ENCODE measurements at regions not wholly inside any gene's neighbourhood (a gene's known extent, or its start where the extent isn't known, plus 50 kb on each side); places are given as distances from the start of the nearest gene placed in this dataset.

- no peak for DNase-seq (ENCODE audit: low read depth)
- TF ChIP-seq CTCF (IDR thresholded peaks at IDR 0.05; ENCODE audit: control insufficient read depth, insufficient read depth, low read depth, low read length, missing control alignments): no peak
- no peak overlapping the region for H3K4me3 ChIP-seq (ENCODE audit: control insufficient read depth, low read depth, low read length)
These were observed 557.4 kb upstream of the ROBO2 start for GRCh38 chr3:76482510-76482909.

GRCh38 chr3:76487446-76487845 is 552.5 kb upstream of the ROBO2 start:
- DNase-seq (ENCODE audit: low read depth): no peak
- TF ChIP-seq CTCF (IDR thresholded peaks at IDR 0.05; ENCODE audit: control insufficient read depth, insufficient read depth, low read depth, low read length, missing control alignments): no peak
- H3K4me3 ChIP-seq (ENCODE audit: control insufficient read depth, low read depth, low read length): no peak overlapping the region

- no peak for TF ChIP-seq CTCF (IDR thresholded peaks at IDR 0.05; ENCODE audit: control insufficient read depth, insufficient read depth, low read depth, low read length, missing control alignments)
- no peak overlapping the region for H3K4me3 ChIP-seq (ENCODE audit: control insufficient read depth, low read depth, low read length)
- no peak for DNase-seq (ENCODE audit: low read depth)
These were observed 549.8 kb upstream of the ROBO2 start for GRCh38 chr3:76490064-76490463.

GRCh38 chr3:76495216-76495615 is 544.7 kb upstream of the ROBO2 start:
- TF ChIP-seq CTCF (IDR thresholded peaks at IDR 0.05; ENCODE audit: control insufficient read depth, insufficient read depth, low read depth, low read length, missing control alignments): no peak
- no peak for DNase-seq (ENCODE audit: low read depth)

GRCh38 chr3:76497636-76498035 is 542.3 kb upstream of the ROBO2 start:
- no peak for DNase-seq (ENCODE audit: low read depth)
- no peak overlapping the region for H3K4me3 ChIP-seq (ENCODE audit: control insufficient read depth, low read depth, low read length)
- TF ChIP-seq CTCF (IDR thresholded peaks at IDR 0.05; ENCODE audit: control insufficient read depth, insufficient read depth, low read depth, low read length, missing control alignments): no peak

More at GRCh38 chr3:76495216-76495615, 544.7 kb upstream of the ROBO2 start:
- H3K4me3 ChIP-seq (ENCODE audit: control insufficient read depth, low read depth, low read length): no peak overlapping the region

GRCh38 chr3:76500746-76501275 is 539.1 kb upstream of the ROBO2 start:
- no peak overlapping the region for H3K4me3 ChIP-seq (ENCODE audit: control insufficient read depth, low read depth, low read length)
- TF ChIP-seq CTCF (IDR thresholded peaks at IDR 0.05; ENCODE audit: control insufficient read depth, insufficient read depth, low read depth, low read length, missing control alignments): no peak
- no peak for DNase-seq (ENCODE audit: low read depth)

GRCh38 chr3:76501315-76501714 is 538.6 kb upstream of the ROBO2 start:
- DNase-seq (ENCODE audit: low read depth): no peak
- TF ChIP-seq CTCF (IDR thresholded peaks at IDR 0.05; ENCODE audit: control insufficient read depth, insufficient read depth, low read depth, low read length, missing control alignments): no peak
- no peak overlapping the region for H3K4me3 ChIP-seq (ENCODE audit: control insufficient read depth, low read depth, low read length)
